AML-193 (cell line): ENCODE measurements at regions not wholly inside any gene's neighbourhood (a gene's known extent, or its start where the extent isn't known, plus 50 kb on each side); places are given as distances from the start of the nearest gene placed in this dataset.

Experiments
- DNase-seq, 2 experiments: peaks; one replicate each; lab custom pipeline; 2025; lab: John Stamatoyannopoulos, UW

DNA sequence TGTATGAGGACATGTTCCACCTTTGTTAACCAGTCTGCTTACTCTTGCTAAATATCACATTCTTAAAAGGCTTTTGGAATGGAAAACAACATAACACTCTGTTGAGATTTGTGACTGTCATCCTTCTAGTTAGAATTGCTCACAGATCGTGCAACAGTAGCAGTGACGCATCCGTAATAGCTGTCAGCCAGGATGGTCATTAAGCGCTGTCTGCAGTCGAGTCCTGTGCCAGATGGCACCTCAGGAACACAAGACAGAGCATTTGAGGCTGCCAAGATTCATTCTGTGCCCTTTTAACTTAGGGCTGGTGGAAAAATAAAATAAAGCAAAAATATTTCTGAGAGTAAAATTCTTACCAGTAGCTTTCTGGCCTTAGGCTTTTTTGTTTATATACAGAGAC lies 348.6 kb downstream of the ANKRD7 start:
- no peak for DNase-seq

GRCh38 chr7:118575393-118575948 lies 351.0 kb downstream of the ANKRD7 start:
- no peak for DNase-seq

- DNase-seq, result no peak
Measured at GRCh38 chr7:118580743-118581382, 356.4 kb downstream of the ANKRD7 start.

GRCh38 chr7:118583641-118584040 lies 359.1 kb downstream of the ANKRD7 start:
- DNase-seq, result no peak

DNA sequence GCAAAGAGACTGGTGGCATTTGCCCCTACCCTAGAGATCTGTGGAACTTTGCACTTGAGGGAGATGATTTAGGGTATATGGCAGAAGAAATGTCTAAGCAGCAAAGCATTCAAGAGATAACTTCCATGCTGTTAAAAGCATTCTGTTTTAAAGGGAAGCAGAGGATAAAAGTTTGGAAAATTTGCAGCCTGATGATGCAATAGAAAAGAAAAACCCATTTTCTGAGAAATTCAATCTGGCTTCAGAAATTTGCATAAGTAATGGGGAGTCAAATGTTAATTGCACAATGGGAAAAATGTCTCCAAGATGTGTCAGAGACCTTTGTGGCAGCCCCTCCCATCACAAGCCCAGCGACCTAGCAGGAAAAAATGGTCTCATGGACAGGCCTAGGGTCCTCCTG lies 361.7 kb downstream of the ANKRD7 start:
- DNase-seq, result no peak

DNA sequence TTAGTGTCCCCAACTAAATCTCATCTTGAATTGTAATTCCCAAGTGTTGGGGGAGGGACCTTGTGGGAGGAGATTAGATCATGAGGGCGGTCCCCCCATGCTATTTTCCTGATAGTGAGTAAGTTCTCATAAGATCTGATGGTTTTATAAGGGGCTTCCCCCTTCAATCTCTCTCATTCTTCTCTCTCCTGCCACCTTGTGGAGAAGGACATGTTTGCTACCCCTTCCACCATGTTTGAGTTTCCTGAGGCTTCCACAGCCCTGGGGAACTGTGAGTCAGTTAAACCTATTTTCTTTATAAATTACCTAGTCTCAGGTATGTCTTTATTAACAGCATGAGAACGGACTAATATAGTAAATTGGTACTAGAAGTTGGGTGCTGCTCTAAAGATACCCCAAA lies 365.6 kb downstream of the ANKRD7 start:
- DNase-seq, result peak in 1 of 2 experiments; percentile 9

GRCh38 chr7:118602090-118602489 lies 377.6 kb downstream of the ANKRD7 start:
- DNase-seq, result no peak

DNA sequence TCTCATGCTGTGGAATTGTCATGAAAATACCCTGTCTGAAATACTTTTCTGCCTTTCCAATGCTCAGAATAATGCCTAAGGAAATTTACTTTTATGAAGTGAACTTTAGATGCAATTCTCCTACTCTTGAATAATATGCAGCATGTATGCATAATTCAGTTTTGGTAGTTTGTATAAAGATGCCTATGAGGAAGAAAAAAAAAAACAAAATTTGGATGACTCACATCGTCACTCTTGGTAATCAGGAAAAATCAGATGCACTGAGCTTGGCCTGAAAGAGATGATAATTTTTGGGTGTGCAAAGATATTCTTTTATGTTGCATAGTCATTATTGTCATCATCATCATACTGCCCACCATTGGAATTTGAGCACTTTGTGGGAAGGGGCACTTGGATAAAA lies 382.1 kb downstream of the ANKRD7 start:
- no peak for DNase-seq

- DNase-seq, result no peak
Measured at GRCh38 chr7:118609207-118609606, 384.7 kb downstream of the ANKRD7 start.

DNA sequence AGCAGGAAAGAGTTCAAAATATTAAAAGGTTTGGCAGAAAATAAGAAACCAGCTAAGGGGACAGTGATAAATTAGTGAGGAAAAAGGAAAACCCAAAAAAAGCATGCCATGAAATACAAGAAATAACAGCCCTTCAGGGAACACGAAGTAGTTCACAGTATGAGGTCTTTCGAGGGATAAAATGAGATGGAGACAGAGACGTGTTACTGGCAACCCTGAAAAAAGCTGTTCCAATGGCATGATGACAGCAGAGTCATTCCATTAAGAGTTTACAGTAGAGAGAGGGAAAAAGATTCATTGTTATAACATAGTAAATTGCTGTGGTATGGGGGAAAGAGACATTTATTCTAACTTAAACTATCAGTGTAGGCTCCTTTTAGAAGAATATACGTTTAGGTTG lies 391.2 kb downstream of the ANKRD7 start:
- no peak for DNase-seq

- no peak for DNase-seq
Measured at GRCh38 chr7:118621810-118622360, 397.4 kb downstream of the ANKRD7 start.

- no peak for DNase-seq
Measured at GRCh38 chr7:118626739-118627138, 402.2 kb downstream of the ANKRD7 start.

DNA sequence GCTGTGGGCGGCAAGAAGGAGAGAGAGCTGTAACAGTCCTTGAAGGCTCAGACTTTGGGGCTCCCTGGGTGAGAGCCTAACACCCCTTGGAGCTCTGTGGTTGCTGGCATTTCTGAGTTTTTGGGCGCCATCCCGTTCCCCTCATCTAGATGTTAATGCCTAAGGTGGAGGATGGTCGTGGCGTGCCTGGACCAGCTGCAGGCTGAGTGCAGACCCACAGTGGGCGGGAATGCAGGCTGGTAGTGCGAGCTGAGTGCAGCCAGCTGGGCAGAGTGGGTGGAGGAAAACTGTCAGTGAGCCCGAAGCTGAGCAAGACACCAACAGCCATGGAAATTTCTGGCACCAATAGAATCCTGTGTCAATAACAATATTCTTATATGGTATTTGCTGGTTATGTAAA lies 403.0 kb downstream of the ANKRD7 start:
- no peak for DNase-seq

DNA sequence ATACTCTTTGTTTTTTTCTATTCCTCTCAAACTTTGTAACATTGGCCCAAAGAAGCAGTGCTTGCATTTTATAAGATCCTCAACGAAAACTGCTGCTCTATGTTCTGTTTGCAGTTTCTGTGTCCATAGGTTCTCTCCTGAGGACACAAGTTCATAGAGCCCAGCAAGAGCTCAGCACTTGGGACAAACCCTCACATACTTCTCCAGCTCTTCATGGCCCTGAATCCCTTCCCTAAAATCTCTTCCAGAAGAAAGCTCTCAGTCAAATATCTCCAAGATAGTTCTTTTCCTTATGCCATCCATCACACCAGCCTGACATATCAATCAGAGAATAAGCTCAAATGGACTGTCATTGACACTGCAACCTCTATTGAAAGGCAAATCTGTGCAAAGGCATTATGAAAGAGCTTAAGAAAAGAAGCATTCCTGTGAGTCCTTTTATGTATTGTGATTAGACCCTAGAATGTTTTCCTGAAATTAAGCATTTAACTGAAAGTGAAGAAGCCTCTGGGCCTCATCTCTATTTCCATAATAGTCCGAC lies 405.5 kb downstream of the ANKRD7 start:
- DNase-seq, result no peak

GRCh38 chr7:118642396-118642795 lies 417.9 kb downstream of the ANKRD7 start:
- no peak for DNase-seq

- DNase-seq, result peak in 1 of 2 experiments; percentile 7
Measured at GRCh38 chr7:118644346-118644745, 419.8 kb downstream of the ANKRD7 start.

DNA sequence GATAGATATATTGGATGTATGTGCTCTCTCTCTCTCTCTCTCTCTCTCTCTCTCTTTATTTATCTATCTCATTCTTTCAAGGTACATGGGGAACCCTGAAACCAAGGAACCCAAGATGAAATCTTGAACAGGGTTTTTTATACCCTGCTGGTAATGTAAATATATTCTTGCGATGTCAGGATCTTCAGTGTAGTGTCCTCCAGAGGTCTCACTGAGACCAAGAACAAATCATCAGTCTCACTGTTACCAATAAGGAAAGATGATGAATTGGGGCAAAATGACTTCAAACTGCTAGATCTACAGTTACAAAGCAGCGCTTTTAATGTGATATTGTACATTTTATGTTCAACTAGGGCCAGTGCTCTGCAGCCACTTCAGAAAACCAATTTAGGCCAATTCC lies 423.5 kb downstream of the ANKRD7 start:
- peak; percentile 6 to 9 for DNase-seq

DNA sequence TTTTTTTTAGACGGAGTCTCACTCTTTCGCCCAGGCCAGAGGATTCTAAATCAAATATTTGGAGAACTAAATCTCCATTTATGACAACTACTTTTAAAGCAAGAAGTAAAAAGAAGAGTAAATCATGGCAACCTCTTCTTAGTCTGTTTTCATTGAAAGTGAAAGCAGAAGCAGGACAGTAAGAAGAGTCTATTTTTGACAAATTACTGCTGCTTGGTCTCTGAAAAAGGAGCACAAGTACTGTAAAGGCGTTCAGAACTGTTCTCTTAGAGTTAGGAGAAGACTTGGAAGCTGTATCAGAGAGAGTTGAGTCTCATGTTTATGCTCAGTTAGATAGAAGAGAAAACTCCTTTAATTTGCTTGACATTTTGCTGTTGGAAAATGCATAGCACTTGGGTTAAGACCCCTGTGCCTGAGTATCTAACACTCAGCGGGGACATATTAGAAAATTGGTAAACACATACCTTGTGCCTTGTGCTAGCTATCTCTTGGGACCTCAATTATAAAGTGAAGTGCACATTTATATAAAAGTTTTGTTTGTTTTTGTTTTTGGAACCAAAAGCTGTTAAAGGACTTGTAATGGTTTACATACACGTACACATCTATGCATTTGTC lies 433.0 kb downstream of the ANKRD7 start:
- DNase-seq, result peak; percentile 12 to 23

DNA sequence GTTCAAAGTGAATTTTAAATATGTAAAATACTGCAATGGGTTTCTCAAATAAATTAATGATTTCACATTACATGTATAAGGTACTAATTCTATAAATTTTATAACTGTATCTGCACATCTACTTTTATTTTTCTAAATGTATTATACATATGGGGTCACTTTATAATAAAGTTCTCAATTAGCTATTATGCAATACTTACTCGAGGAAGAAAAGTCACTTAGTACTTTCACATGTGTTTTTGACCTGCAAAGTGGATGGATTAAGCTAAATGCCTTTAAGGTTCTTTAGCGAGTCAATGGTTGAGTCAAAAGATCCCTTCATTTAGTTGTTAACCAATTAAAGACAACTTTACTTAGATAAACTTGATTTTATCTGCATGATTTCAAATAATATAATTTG lies 437.8 kb downstream of the ANKRD7 start:
- DNase-seq, result no peak

- no peak for DNase-seq
Measured at GRCh38 chr7:118664498-118664897, 440.0 kb downstream of the ANKRD7 start.

- DNase-seq, result no peak
Measured at GRCh38 chr7:118671149-118671548, 446.6 kb downstream of the ANKRD7 start.

DNA sequence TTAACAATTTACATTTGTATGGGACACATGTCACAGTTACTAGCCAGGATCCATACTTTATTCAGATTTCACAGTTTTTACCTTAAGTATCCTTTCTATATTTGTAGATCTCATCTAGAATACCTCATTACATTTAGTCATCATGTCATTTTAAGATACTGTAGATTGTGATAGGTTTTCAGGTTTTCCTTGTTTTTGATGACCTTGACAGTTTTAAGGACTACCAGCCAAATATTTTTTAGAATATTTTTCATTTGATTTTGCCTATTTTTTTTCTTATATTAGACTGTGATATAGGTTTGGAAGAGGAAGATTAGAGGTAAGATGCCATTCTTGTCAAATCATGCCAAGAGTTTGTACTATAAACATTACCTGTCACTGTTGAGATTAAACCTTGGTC lies 460.3 kb downstream of the ANKRD7 start:
- no peak for DNase-seq

GRCh38 chr7:118689403-118689802 lies 464.9 kb downstream of the ANKRD7 start:
- no peak for DNase-seq
